ENCODE measurements at regions not wholly inside any gene's neighbourhood (a gene's known extent, or its start where the extent isn't known, plus 50 kb on each side); places are given as distances from the start of the nearest gene placed in this dataset.

GRCh38 chrX:130497531-130497930 is 95.7 kb downstream of the RBMX2 start:
- TF ChIP-seq, protein P1, sequence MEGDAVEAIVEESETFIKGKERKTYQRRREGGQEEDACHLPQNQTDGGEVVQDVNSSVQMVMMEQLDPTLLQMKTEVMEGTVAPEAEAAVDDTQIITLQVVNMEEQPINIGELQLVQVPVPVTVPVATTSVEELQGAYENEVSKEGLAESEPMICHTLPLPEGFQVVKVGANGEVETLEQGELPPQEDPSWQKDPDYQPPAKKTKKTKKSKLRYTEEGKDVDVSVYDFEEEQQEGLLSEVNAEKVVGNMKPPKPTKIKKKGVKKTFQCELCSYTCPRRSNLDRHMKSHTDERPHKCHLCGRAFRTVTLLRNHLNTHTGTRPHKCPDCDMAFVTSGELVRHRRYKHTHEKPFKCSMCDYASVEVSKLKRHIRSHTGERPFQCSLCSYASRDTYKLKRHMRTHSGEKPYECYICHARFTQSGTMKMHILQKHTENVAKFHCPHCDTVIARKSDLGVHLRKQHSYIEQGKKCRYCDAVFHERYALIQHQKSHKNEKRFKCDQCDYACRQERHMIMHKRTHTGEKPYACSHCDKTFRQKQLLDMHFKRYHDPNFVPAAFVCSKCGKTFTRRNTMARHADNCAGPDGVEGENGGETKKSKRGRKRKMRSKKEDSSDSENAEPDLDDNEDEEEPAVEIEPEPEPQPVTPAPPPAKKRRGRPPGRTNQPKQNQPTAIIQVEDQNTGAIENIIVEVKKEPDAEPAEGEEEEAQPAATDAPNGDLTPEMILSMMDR (IDR thresholded peaks at IDR 0.05; ENCODE audit: low read length), result no peak
- TF ChIP-seq EZH2 (IDR thresholded peaks at IDR 0.05; ENCODE audit: borderline replicate concordance, low read length), result no peak
